Activated CD8-positive, alpha-beta T cell treated with anti-CD3 and anti-CD28 coated beads for 36 hours (primary cell): ENCODE measurements at regions not wholly inside any gene's neighbourhood (a gene's known extent, or its start where the extent isn't known, plus 50 kb on each side); places are given as distances from the start of the nearest gene placed in this dataset.
"Not testable (repeated sequence)": the region's sequence is repeated elsewhere in the genome, so short reads cannot be mapped to it uniquely, and the experiment has no call there.

Experiments used
- ATAC-seq: fragments of 200-7000 bp; cut with Tn5 transposase; one replicate; pipeline ENCODE4 v1.10.0; 2021; ENCODE audit warnings: mild to moderate bottlenecking, moderate library complexity
- CTCF ChIA-PET: fragments of 350-600 bp; sonication (Branson Sonifier 250); formaldehyde crosslinking; loops from one replicate; lab custom pipeline; 2021; ENCODE audit warnings: antibody characterized with exemption; lab: Charles Lee
- POLR2A ChIA-PET: fragments of 350-600 bp; sonication (Branson Sonifier 250); formaldehyde crosslinking; loops from one replicate; lab custom pipeline; 2021; ENCODE audit warnings: antibody characterized with exemption; lab: Charles Lee
- DNase-seq: peaks from one replicate; pipeline ENCODE4 v3.0.0-alpha.2; 2020
- H3K27ac Mint-ChIP-seq: one replicate; pipeline ENCODE4 v1.8.0; 2021; ENCODE audit warnings: mild to moderate bottlenecking, mixed read lengths
- H3K27me3 Mint-ChIP-seq: one replicate; pipeline ENCODE4 v1.8.0; 2021; ENCODE audit warnings: mixed read lengths
- H3K36me3 Mint-ChIP-seq: one replicate; pipeline ENCODE4 v1.8.0; 2021; ENCODE audit warnings: low read depth, mixed read lengths
- H3K4me1 Mint-ChIP-seq: one replicate; pipeline ENCODE4 v1.8.0; 2021; ENCODE audit warnings: low read depth, mixed read lengths
- H3K4me3 Mint-ChIP-seq: one replicate; pipeline ENCODE4 v1.8.0; 2021; ENCODE audit warnings: mild to moderate bottlenecking, moderate library complexity, mixed read lengths
- H3K9me3 Mint-ChIP-seq: one replicate; pipeline ENCODE4 v1.8.0; 2021; ENCODE audit warnings: mixed read lengths
- intact Hi-C: fragments of 100-400 bp; cut with micrococcal nuclease; formaldehyde crosslinking; loops from one replicate; pipeline ENCODE4 v1.10.0; 2022
- TF ChIP-seq, protein P1 (sequence below): fragments of 200-600 bp; IDR thresholded peaks from one replicate; pipeline ENCODE4 v1.8.0; 2022; ENCODE audit warnings: antibody characterized with exemption, mild to moderate bottlenecking

DNA sequence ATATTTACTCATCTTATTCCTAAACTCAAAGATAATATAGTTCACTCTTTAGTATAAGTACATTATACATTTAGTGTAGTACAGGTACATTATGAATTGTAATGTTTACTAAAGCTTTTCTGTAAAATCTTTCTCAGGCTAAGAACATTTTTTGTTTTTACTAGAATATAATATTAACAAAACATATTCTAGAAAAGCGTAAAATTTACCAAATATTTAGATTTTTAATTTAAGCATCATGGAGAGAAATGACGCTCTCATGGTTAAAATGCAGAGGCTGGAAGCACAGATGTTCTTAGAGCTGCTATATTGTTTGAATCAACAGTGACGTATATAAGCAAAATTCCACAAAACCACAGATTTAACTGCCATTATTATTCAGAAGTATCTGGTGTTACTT is 54.7 kb upstream of the NBPF15 start:
- H3K4me1 Mint-ChIP-seq, H3K27me3 Mint-ChIP-seq, DNase-seq, POLR2A ChIA-PET, H3K36me3 Mint-ChIP-seq, ATAC-seq, intact Hi-C loops, CTCF ChIA-PET, H3K27ac Mint-ChIP-seq, H3K9me3 Mint-ChIP-seq, H3K4me3 Mint-ChIP-seq: not testable (repeated sequence)

DNA sequence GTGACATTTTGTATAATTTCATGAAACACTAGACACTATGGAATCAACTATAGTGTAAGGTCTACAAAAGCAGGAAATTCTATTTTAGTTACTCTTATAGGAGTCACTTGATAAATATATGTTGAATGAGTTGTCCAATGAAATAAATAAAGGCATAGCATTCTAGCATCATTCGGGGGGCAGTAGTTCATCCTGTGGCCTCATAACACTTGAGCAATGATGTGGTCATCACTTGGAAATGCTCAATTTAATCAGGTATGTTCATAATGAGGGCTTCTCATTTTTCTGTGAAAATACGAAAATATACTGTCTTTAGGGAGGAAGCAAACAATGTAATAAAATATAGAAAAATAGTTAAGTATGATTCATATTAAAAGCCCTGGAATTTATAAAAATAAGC is 55.4 kb upstream of the NBPF15 start:
- H3K9me3 Mint-ChIP-seq, H3K27me3 Mint-ChIP-seq, intact Hi-C loops, DNase-seq, H3K4me3 Mint-ChIP-seq, ATAC-seq, H3K27ac Mint-ChIP-seq, H3K4me1 Mint-ChIP-seq, H3K36me3 Mint-ChIP-seq, CTCF ChIA-PET, POLR2A ChIA-PET: not testable (repeated sequence)

DNA sequence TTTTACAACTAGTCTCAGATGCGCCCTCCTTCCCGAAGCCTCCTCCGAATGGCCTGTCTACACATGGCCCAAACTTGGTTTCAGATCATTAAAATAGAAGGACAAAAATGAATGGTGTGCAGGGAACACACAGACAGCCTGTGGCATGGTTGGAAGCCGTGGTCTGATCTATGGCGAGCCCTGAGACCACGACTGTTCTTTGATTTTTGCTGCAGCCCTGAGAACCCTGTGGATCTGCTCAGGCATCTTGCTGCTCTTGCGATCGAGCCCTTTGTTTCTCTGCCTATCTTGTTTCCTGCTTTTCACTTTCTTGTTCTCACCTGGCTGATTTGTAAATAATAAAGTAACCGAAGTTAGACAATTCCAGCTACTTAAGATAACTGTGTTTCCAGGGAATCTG is 57.0 kb upstream of the NBPF15 start:
- intact Hi-C loops, H3K4me1 Mint-ChIP-seq, H3K4me3 Mint-ChIP-seq, POLR2A ChIA-PET, CTCF ChIA-PET, DNase-seq, H3K27ac Mint-ChIP-seq, H3K36me3 Mint-ChIP-seq, H3K27me3 Mint-ChIP-seq, ATAC-seq, H3K9me3 Mint-ChIP-seq: not testable (repeated sequence)

DNA sequence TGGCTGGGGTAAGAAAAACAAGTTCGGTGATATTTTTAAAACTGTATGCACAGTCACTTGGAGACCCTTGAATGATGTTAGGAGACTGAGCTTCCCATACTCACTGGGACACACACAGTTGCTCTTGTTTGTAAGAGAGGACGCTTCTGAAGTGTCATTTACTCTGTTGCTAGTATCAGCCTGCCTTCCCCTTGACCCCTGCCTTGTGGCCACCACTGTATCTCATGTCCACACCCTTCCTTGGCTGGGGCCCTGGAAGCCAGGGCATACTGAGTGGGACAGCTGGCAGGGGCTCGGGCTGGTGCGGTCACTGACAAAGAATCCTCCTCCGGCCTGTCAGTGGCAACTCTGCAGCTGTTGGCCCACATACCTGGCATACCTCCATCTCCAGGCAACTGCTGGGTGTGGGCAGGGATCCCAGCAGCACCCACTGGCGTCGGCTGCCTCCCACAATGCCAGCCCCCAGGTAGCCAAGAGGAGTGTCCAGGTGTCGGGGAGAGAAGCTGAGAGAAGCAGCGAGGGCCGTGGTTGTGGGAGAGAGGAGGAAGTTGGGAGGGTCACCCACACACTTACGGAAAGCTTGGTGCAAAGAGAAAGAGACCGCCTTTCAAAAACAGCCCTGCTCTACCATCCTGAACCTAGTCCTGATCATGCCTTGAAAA is 58.2 kb upstream of the NBPF15 start:
- ATAC-seq, POLR2A ChIA-PET, H3K9me3 Mint-ChIP-seq, H3K27me3 Mint-ChIP-seq, H3K27ac Mint-ChIP-seq, CTCF ChIA-PET, H3K4me1 Mint-ChIP-seq, DNase-seq, intact Hi-C loops, H3K4me3 Mint-ChIP-seq, H3K36me3 Mint-ChIP-seq: not testable (repeated sequence)

DNA sequence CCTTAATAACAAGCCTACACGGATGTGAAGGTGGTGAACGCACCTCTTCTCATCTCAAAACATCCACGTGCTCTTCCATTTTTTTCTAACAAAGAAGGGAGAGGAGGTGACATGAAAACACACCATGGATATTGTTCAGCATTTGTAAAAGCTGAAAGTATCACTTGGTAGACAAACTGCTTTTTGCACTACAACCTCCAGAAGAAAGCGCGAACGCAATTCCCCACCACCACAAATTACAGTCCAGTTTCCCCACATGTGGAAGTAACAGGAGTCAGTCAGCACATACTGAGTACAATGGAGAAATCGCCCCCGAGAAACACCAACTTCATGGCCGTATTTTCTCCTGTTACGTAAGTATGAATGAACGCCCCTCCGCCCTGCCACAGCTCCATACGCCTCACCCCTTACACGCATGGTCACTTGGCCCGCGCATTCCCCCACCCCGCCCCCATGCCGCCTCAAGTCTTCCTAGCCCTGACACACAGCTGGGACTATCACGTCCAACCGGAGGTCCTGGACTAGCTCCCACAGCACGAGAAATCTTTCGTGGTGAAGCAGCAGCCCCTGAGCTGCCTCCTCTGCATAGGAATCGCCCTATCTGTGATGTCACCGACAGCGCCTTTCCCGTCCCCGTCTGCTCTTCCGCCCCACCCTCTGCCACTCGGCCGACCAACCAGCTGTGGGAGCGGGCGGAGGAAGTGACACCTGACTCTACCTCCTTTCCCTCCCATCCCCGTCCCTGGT is 62.4 kb upstream of the NBPF15 start:
- CTCF ChIA-PET: not testable (repeated sequence)
- peak overlapping the region; percentile 70 for H3K4me3 Mint-ChIP-seq

DNA sequence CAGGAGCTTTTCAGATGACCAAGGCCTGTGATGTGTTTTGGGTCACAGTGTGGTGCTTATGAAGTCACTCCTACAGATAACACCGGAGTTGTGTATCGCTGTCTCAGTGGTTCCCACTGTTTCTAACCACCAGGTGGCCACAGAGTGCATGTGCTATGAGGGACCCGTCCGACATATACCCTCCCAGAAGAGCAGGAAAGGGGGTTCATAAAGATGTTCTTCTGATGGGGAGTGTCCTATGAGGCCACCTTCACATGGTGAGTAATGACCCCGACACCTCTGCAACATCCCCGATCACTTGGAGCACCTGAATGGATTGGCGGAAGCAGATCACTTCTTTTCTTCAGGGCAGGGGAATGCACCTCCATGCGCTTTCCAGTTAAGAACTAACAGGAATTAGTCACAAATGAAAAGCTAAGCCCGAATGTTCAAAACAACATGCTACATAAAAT is 60.5 kb upstream of the PPIAL4F start:
- CTCF ChIA-PET, H3K27me3 Mint-ChIP-seq, intact Hi-C loops, H3K4me3 Mint-ChIP-seq, H3K36me3 Mint-ChIP-seq, H3K9me3 Mint-ChIP-seq, POLR2A ChIA-PET: not testable (repeated sequence)
- DNase-seq (peak; percentile 36), ATAC-seq (peak; percentile 85)
- peak overlapping the region; percentile 72 for H3K27ac Mint-ChIP-seq
- peaks cover 22% of the 10 kb centered on the region for H3K4me1 Mint-ChIP-seq
- TF ChIP-seq, protein P1, sequence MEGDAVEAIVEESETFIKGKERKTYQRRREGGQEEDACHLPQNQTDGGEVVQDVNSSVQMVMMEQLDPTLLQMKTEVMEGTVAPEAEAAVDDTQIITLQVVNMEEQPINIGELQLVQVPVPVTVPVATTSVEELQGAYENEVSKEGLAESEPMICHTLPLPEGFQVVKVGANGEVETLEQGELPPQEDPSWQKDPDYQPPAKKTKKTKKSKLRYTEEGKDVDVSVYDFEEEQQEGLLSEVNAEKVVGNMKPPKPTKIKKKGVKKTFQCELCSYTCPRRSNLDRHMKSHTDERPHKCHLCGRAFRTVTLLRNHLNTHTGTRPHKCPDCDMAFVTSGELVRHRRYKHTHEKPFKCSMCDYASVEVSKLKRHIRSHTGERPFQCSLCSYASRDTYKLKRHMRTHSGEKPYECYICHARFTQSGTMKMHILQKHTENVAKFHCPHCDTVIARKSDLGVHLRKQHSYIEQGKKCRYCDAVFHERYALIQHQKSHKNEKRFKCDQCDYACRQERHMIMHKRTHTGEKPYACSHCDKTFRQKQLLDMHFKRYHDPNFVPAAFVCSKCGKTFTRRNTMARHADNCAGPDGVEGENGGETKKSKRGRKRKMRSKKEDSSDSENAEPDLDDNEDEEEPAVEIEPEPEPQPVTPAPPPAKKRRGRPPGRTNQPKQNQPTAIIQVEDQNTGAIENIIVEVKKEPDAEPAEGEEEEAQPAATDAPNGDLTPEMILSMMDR: peak; percentile 40

More for the DNA sequence above, 62.4 kb upstream of the NBPF15 start:
- H3K27me3 Mint-ChIP-seq, H3K4me1 Mint-ChIP-seq, H3K36me3 Mint-ChIP-seq, intact Hi-C loops, H3K9me3 Mint-ChIP-seq: not testable (repeated sequence)
- DNase-seq (peak; percentile 66), ATAC-seq (peak; percentile 93)
- POLR2A ChIA-PET: interaction anchor here (1.1 to 1.3 kb wide), 2 partner anchors 28 to 111 kb away, joined by 6 to 7 read pairs; no protein-coding TSS in a partner anchor
- peak overlapping the region; percentile 100 for H3K27ac Mint-ChIP-seq

DNA sequence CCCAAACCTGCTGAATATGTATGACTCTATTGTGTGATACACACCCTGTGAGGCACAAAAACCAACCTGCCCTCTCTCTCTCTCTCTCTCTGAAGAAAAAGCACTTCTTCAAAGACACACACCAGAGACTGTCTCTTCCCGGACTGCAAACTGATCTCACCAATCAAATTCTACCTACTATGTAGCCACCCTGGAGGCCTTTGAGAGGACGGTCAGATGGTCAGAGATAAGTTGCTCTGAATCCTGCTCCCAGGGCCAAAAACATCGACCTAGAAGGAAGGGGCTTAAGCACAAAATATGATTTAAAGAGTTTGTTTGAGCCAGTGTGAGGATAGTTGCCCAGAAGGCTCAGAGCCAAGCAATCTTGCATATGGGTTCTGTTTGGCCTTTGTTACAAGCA is 59.2 kb upstream of the PPIAL4F start:
- H3K4me1 Mint-ChIP-seq: peaks cover 21% of the 10 kb centered on the region
- POLR2A ChIA-PET, H3K9me3 Mint-ChIP-seq, ATAC-seq, DNase-seq, CTCF ChIA-PET, intact Hi-C loops, H3K4me3 Mint-ChIP-seq, H3K36me3 Mint-ChIP-seq, H3K27me3 Mint-ChIP-seq: not testable (repeated sequence)
- H3K27ac Mint-ChIP-seq: peak overlapping the region; percentile 80

DNA sequence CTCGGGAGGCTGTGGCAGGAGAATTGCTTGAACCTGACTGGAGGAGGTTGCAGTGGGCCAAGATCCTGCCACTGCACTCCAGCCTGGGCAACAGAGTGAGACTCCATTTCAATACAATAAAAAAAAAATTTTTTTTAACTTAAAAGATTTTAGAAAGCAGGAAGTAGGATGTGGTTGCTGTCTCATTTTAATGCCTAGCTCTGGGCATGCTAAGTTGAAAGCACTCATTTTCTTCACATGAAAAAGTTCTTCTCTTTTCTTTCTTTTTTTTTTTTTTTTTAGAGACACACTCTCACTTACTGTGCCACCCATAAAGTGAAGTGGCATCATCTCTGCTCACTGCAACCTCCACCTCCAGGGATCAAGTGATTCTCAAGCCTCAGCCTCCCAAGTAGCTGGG is 58.4 kb upstream of the PPIAL4F start:
- POLR2A ChIA-PET, H3K27me3 Mint-ChIP-seq, CTCF ChIA-PET, H3K4me3 Mint-ChIP-seq, DNase-seq, H3K9me3 Mint-ChIP-seq, H3K36me3 Mint-ChIP-seq, intact Hi-C loops: not testable (repeated sequence)
- Mint-ChIP-seq H3K4me1 (peaks cover 21% of the 10 kb centered on the region), H3K27ac (peak overlapping the region; percentile 70)
- peak; percentile 60 for ATAC-seq

DNA sequence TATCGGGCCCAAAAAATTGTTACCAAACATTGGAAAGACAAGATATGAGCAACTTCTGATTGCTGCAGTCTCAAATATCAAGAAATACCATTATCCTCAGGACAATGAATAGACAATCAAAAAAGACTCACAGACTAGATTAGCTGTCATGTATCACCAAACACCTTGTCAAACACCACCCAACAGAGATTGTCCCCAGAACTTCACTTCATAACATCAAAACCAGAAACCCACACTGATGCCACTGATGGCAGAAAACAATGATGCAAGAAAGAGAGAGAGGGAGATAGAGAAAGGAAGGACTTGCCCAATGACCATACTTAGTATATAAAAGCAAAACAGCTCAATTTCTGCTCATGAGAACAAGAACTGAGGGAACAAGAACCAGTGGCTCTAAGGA is 56.0 kb upstream of the PPIAL4F start:
- peaks cover 21% of the 10 kb centered on the region for H3K4me1 Mint-ChIP-seq
- H3K27ac Mint-ChIP-seq, CTCF ChIA-PET, POLR2A ChIA-PET, intact Hi-C loops, ATAC-seq, H3K9me3 Mint-ChIP-seq, H3K4me3 Mint-ChIP-seq, DNase-seq, H3K36me3 Mint-ChIP-seq, H3K27me3 Mint-ChIP-seq: not testable (repeated sequence)

DNA sequence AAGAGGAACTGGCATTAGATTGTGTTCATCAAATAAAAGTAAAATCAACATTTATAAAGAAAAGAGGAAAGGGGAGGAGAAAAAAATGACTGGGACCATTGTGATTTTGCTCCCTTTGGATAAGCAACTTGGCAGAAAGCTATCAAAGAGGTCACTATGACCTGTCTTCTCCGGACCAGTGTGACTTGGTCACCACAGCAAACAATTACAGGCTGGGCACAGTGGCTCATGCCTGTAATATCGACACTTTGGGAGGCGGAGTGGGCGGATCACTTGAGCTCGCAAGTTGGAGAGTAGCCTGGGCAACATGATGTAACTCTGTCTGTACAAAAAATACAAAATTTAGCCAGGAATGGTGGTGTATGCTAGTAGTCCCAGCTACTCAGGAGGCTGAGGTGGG is 55.5 kb upstream of the PPIAL4F start:
- H3K27me3 Mint-ChIP-seq, ATAC-seq, H3K27ac Mint-ChIP-seq, H3K4me3 Mint-ChIP-seq, POLR2A ChIA-PET, intact Hi-C loops, H3K9me3 Mint-ChIP-seq, H3K36me3 Mint-ChIP-seq, CTCF ChIA-PET, DNase-seq: not testable (repeated sequence)
- peaks cover 17% of the 10 kb centered on the region for H3K4me1 Mint-ChIP-seq

DNA sequence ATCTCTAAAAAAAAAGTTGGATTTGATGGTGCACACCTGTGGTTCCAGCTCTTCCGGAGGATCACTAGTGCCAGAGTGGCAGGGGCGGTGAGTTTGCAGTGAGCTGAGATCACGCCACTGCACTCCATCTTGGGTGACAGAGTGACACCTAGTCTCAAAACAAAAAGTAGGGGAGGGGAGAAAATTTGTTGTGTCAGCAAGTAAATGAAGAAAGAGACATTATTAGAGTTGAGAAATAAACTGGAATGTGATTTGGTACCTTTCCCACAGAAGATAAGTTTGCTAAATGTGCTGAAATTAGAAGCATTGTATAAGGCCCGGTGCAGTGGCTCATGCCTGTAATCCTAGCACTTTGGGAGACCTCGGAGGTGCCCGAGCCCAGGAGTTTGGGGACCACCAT is 54.0 kb upstream of the PPIAL4F start:
- intact Hi-C loops, H3K36me3 Mint-ChIP-seq, POLR2A ChIA-PET, ATAC-seq, DNase-seq, H3K27me3 Mint-ChIP-seq, H3K9me3 Mint-ChIP-seq, H3K4me3 Mint-ChIP-seq, H3K27ac Mint-ChIP-seq, CTCF ChIA-PET, H3K4me1 Mint-ChIP-seq: not testable (repeated sequence)
